Endothelial cell (in vitro differentiated cells): ENCODE measurements at regions not wholly inside any gene's neighbourhood (a gene's known extent, or its start where the extent isn't known, plus 50 kb on each side); places are given as distances from the start of the nearest gene placed in this dataset.
"Not testable (repeated sequence)": the region's sequence is repeated elsewhere in the genome, so short reads cannot be mapped to it uniquely, and the experiment has no call there.

Experiments
- DNase-seq: peaks from one replicate; pipeline ENCODE4 v3.0.0; 2021; ENCODE audit warnings: low spot score
- H3K27ac Mint-ChIP-seq: one replicate; pipeline ENCODE4 v1.8.0; 2021; ENCODE audit warnings: mixed read lengths, inconsistent platforms; ENCODE audit not compliant: unreplicated experiment
- H3K27me3 Mint-ChIP-seq: one replicate; pipeline ENCODE4 v1.8.0; 2021; ENCODE audit warnings: mild to moderate bottlenecking, moderate library complexity, mixed read lengths, inconsistent platforms; ENCODE audit not compliant: unreplicated experiment
- H3K36me3 Mint-ChIP-seq: one replicate; pipeline ENCODE4 v1.8.0; 2021; ENCODE audit warnings: mild to moderate bottlenecking, low read depth, mixed read lengths, inconsistent platforms; ENCODE audit not compliant: unreplicated experiment
- H3K4me1 Mint-ChIP-seq: one replicate; pipeline ENCODE4 v1.8.0; 2021; ENCODE audit warnings: mild to moderate bottlenecking, mixed read lengths, inconsistent platforms; ENCODE audit not compliant: unreplicated experiment
- H3K4me3 Mint-ChIP-seq: one replicate; pipeline ENCODE4 v1.8.0; 2021; ENCODE audit warnings: mild to moderate bottlenecking, mixed read lengths, inconsistent platforms; ENCODE audit not compliant: unreplicated experiment
- H3K9me3 Mint-ChIP-seq: one replicate; pipeline ENCODE4 v1.8.0; 2021; ENCODE audit warnings: mixed read lengths, inconsistent platforms; ENCODE audit not compliant: unreplicated experiment
- TF ChIP-seq, protein P1 (sequence below): fragments of 200-600 bp; sonication (generic); IDR thresholded peaks from one replicate; pipeline ENCODE4 v1.5.0; 2021; ENCODE audit warnings: antibody characterized with exemption; ENCODE audit not compliant: unreplicated experiment

DNA sequence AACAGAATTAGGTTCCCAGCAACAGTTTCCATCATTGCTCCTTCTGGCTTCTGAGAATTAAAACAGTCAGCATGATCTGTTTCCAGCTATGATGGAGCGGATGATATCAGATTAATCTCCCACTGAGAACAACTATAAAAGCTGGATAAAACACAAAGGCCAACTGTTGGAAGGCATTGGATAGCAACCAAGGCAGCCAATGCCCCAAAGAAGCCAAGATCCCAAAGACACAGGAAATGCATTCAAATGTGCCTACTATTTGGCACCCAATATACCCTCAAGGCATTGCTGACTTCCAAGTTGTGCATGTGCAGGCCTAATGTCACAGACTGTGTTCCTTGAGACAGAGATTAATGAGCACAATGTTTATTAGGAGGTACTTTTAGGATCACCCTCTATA, 259.3 kb downstream of the ARHGAP12 start:
- no peak for DNase-seq
- peaks cover 29% of the 10 kb centered on the region for H3K36me3 Mint-ChIP-seq
- H3K27ac Mint-ChIP-seq: no peak overlapping the region
- no peaks in the 10 kb centered on the region for H3K4me1 Mint-ChIP-seq
- H3K27me3 Mint-ChIP-seq: peaks cover 6% of the 10 kb centered on the region
- H3K9me3 Mint-ChIP-seq: peaks cover 12% of the 10 kb centered on the region
- H3K4me3 Mint-ChIP-seq: no peak overlapping the region
- TF ChIP-seq, protein P1, sequence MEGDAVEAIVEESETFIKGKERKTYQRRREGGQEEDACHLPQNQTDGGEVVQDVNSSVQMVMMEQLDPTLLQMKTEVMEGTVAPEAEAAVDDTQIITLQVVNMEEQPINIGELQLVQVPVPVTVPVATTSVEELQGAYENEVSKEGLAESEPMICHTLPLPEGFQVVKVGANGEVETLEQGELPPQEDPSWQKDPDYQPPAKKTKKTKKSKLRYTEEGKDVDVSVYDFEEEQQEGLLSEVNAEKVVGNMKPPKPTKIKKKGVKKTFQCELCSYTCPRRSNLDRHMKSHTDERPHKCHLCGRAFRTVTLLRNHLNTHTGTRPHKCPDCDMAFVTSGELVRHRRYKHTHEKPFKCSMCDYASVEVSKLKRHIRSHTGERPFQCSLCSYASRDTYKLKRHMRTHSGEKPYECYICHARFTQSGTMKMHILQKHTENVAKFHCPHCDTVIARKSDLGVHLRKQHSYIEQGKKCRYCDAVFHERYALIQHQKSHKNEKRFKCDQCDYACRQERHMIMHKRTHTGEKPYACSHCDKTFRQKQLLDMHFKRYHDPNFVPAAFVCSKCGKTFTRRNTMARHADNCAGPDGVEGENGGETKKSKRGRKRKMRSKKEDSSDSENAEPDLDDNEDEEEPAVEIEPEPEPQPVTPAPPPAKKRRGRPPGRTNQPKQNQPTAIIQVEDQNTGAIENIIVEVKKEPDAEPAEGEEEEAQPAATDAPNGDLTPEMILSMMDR: no peak

DNA sequence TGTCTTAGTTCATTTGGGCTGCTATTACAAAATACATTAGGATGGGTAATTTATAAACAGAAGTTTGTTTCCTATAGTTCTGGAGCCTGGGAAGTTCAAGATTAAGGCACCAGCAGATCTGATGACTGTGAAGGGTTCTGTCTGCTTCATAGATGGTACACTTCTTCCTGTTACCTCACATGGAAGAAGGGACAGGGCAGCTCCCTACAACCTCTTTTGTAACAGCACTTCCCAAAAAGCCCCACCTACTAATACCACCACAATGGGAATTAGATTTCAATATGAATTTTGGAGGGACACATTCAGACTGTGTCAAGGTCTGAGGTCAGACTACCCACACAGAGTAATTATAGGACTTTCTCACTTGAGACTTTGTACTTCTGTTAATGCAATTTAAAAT, 260.3 kb downstream of the ARHGAP12 start:
- H3K27ac Mint-ChIP-seq: no peak overlapping the region
- H3K4me1 Mint-ChIP-seq: no peaks in the 10 kb centered on the region
- H3K4me3 Mint-ChIP-seq: no peak overlapping the region
- H3K9me3 Mint-ChIP-seq: peaks cover 8% of the 10 kb centered on the region
- DNase-seq: no peak
- H3K36me3 Mint-ChIP-seq: peaks cover 22% of the 10 kb centered on the region
- TF ChIP-seq, protein P1: no peak
- H3K27me3 Mint-ChIP-seq: no peaks in the 10 kb centered on the region

DNA sequence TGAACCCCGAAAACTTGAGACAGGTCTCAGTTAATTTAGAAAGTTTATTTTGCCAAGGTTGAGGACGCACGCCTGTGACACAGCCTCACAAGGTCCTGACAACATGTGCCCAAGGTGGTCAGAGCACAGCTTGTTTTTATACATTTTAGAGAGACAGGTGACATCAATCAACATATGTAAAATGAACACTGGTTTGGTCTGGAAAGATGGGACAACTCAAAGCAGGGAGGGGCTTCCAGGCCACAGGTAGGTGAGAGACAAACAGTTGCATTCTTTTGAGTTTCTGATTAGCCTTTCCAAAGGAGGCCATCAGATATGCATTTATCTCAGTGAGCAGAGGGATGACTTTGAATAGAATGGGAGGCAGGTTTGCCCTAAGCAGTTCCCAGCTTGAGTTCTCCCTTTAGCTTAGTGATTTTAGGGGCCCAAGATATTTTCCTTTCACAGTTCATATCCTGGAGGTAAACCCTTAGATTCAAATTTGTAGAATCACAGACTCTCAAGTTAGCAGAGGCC, 262.8 kb downstream of the ARHGAP12 start:
- H3K27ac Mint-ChIP-seq, H3K4me1 Mint-ChIP-seq, H3K36me3 Mint-ChIP-seq, H3K27me3 Mint-ChIP-seq, H3K9me3 Mint-ChIP-seq, H3K4me3 Mint-ChIP-seq, DNase-seq: not testable (repeated sequence)

DNA sequence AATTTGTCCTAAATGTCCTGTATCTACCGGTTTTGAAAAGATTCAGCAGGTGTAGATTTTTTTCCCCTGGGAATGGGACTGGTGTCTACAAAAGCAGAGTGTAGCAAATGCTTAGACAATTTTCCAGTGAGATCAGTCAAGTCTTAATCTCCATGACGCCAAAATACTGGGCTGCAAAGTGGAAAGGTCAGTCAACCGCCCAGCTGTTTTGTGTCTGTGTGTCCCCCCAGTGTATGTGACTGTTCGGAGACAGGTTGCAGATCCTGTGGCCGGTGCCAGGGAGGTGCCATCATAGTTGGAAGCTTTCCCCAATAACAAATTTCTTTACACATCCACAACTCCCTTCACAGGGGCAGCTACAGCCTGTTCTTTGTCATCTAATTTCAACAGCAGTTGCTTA, 263.8 kb downstream of the ARHGAP12 start:
- TF ChIP-seq, protein P1: no peak
- no peak for DNase-seq

DNA sequence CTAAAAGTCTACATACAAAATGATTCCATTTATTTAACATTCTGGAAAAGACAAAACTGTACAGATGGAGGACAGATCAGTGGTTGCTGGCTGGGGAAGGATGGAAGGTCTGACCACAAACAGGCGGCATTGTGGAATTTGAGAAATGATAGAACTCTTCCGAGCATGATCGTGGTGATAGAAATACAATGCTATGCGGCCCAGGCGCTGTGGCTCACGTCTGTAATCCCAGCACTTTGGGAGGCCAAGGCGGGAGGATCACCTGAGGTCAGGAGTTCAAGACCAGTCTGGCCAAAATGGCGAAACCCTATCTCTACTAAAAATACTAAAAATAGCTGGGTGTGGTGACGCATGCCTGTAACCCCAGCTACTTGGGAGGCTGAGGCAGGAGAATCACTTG, 264.6 kb downstream of the ARHGAP12 start:
- not testable (repeated sequence) for H3K27ac Mint-ChIP-seq, H3K36me3 Mint-ChIP-seq, DNase-seq, H3K4me3 Mint-ChIP-seq, H3K9me3 Mint-ChIP-seq, H3K4me1 Mint-ChIP-seq, H3K27me3 Mint-ChIP-seq

More for the DNA sequence above, 263.8 kb downstream of the ARHGAP12 start:
- no peaks in the 10 kb centered on the region for H3K9me3 Mint-ChIP-seq
- peaks cover 3% of the 10 kb centered on the region for H3K36me3 Mint-ChIP-seq
- H3K4me1 Mint-ChIP-seq: no peaks in the 10 kb centered on the region
- no peak overlapping the region for H3K4me3 Mint-ChIP-seq
- no peaks in the 10 kb centered on the region for H3K27me3 Mint-ChIP-seq
- no peak overlapping the region for H3K27ac Mint-ChIP-seq

DNA sequence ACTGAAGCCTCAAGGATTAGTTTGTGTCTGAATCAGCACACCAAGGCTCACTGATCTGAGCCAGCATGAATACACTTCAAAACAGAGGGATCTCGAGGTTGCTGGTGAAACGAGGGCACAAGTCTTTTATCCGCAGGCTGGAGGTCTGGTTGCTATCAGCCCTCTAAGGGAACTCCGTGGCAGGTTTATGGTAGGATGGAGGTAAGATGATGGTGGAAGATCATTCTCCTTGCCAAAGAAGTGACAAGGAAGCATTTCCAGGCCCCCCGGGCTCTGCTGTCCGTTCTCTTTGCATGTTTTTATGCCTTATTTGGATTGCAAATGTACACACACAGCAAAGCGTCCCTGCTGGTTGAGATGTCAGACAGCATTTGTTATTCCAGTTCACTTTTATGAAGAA, 268.3 kb downstream of the ARHGAP12 start:
- Mint-ChIP-seq H3K4me1 (peaks cover 13% of the 10 kb centered on the region), H3K36me3 (no peaks in the 10 kb centered on the region), H3K9me3 (no peaks in the 10 kb centered on the region), H3K27me3 (no peaks in the 10 kb centered on the region), H3K27ac (no peak overlapping the region), H3K4me3 (no peak overlapping the region)
- no peak for DNase-seq
- TF ChIP-seq, protein P1: no peak
